ENCODE measurements at regions not wholly inside any gene's neighbourhood (a gene's known extent, or its start where the extent isn't known, plus 50 kb on each side); places are given as distances from the start of the nearest gene placed in this dataset.

DNA sequence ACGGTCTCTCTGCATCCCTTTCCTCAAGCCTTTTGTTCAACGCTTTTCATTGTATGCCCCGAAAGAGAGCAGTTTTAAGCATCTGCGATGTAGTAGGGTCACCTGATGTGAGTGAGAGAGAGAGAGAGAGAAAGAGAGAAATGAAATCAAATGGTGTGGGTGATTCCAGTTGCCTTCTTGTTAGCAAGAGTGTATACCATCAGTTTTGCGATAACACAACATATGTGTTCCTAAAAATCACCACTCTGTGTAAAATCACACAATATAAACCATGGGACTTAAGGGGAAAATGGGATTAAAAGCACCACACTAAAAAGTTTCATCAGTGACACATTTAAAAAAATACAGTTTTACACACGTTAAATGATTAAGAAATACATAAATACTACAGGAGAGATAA is 1102.7 kb upstream of the EEF2KMT start:
- TF ChIP-seq, protein P1, sequence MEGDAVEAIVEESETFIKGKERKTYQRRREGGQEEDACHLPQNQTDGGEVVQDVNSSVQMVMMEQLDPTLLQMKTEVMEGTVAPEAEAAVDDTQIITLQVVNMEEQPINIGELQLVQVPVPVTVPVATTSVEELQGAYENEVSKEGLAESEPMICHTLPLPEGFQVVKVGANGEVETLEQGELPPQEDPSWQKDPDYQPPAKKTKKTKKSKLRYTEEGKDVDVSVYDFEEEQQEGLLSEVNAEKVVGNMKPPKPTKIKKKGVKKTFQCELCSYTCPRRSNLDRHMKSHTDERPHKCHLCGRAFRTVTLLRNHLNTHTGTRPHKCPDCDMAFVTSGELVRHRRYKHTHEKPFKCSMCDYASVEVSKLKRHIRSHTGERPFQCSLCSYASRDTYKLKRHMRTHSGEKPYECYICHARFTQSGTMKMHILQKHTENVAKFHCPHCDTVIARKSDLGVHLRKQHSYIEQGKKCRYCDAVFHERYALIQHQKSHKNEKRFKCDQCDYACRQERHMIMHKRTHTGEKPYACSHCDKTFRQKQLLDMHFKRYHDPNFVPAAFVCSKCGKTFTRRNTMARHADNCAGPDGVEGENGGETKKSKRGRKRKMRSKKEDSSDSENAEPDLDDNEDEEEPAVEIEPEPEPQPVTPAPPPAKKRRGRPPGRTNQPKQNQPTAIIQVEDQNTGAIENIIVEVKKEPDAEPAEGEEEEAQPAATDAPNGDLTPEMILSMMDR (IDR thresholded peaks at IDR 0.05): no peak
- no peak for TF ChIP-seq POLR2A (IDR thresholded peaks at IDR 0.05)
- no peak for TF ChIP-seq EP300 (IDR thresholded peaks at IDR 0.05; ENCODE audit: low read depth)
- TF ChIP-seq POLR2AphosphoS5 (IDR thresholded peaks at IDR 0.05): no peak

Measured in transverse colon (tissue), 4 donors.